ENCODE measurements at regions not wholly inside any gene's neighbourhood (a gene's known extent, or its start where the extent isn't known, plus 50 kb on each side); places are given as distances from the start of the nearest gene placed in this dataset.

GRCh38 chr14:25246751-25247150 lies 196.8 kb upstream of the STXBP6 start:
- Histone ChIP-seq H3K27ac (ENCODE audit: extremely low read length, insufficient read depth, low read length) (no peak overlapping the region), H3K36me3 (replicated peaks in 1 of 2; ENCODE audit: control insufficient read depth in 1 of 2, insufficient read depth in 2 of 2, low read length in 2 of 2) (no peaks in the 10 kb centered on the region), H3K79me2 (ENCODE audit: insufficient read depth, low read length) (no peaks in the 10 kb centered on the region), H2AFZ (ENCODE audit: low read length) (no peak overlapping the region), H3K4me1 (ENCODE audit: insufficient read depth, low read length) (no peaks in the 10 kb centered on the region), H3K9me3 (ENCODE audit: low read length) (peaks cover 8% of the 10 kb centered on the region), H3K9ac (ENCODE audit: insufficient read depth, low read depth, low read length) (no peak overlapping the region), H3K27me3 (ENCODE audit: control insufficient read depth in 1 of 2, insufficient read depth in 2 of 2, low read length in 2 of 2) (no peaks in the 10 kb centered on the region), H3K4me3 (replicated peaks in 1 of 3; ENCODE audit: insufficient read depth in 1 of 3, low read depth in 2 of 3, low read length in 3 of 3) (no peak overlapping the region), H3K4me2 (ENCODE audit: low read depth, low read length) (no peak overlapping the region), H4K20me1 (ENCODE audit: insufficient read depth, low read length) (no peaks in the 10 kb centered on the region)
- no TSS peak for BruUV-seq (replicated peaks)
- DNase-seq (ENCODE audit: low spot score) (no peak), ATAC-seq (no peak), FAIRE-seq (no peak)
- POLR2A ChIA-PET, result no interaction called here
- CTCF ChIA-PET (ENCODE audit: low intra/inter-chr PET ratio, low total read pairs), result no interaction called here
- intact Hi-C loops (cut with micrococcal nuclease; ENCODE audit: unreplicated experiment) (no loop called here), in situ Hi-C loops (cut with HindIII; ENCODE audit: extremely low pct_ligation_motif_present, low pct_unique_long_range_greater_than_20kb) (no loop called here)
- no peak for TF ChIP-seq KLF11 (CRISPR knock-in tag; IDR thresholded peaks at IDR 0.05)
- 2% methylated on average over 2 of the region's 2 CpGs for WGBS (ENCODE audit: low lambda C conversion rate)

GRCh38 chr14:25239170-25239569 lies 189.2 kb upstream of the STXBP6 start:
- CTCF ChIA-PET (ENCODE audit: low intra/inter-chr PET ratio, low total read pairs), result no interaction called here
- TF ChIP-seq KMT2B (CRISPR knock-in tag; IDR thresholded peaks at IDR 0.05), result no peak
- TF ChIP-seq ZFP36 (IDR thresholded peaks at IDR 0.05; ENCODE audit: borderline replicate concordance, low read depth, low read length, partially characterized antibody), result no peak
- no peak for TF ChIP-seq SCMH1 (CRISPR knock-in tag; IDR thresholded peaks at IDR 0.05; ENCODE audit: borderline replicate concordance)
- peak; percentile 85; the same call in 1 of the 2 replicates for TF ChIP-seq CEBPB (IDR thresholded peaks at IDR 0.05; ENCODE audit: borderline replicate concordance, low read depth, low read length)
- TF ChIP-seq KDM1A (CRISPR knock-in tag; IDR thresholded peaks at IDR 0.05), result no peak
- no peak for TF ChIP-seq ZNF329 (CRISPR knock-in tag; IDR thresholded peaks at IDR 0.05; ENCODE audit: low read depth)
- intact Hi-C loops (cut with micrococcal nuclease; ENCODE audit: unreplicated experiment), result no loop called here
- H3K9me3 ChIP-seq (ENCODE audit: low read length), result no peaks in the 10 kb centered on the region
- DNase-seq (ENCODE audit: low spot score), result no peak
- H3K27me3 ChIP-seq (ENCODE audit: control insufficient read depth in 1 of 2, insufficient read depth in 2 of 2, low read length in 2 of 2), result no peaks in the 10 kb centered on the region
- ATAC-seq, result no peak
- FAIRE-seq, result no peak
- 2% methylated on average over 1 of the region's 1 CpG for WGBS (ENCODE audit: low lambda C conversion rate)
- no TSS peak for BruUV-seq (replicated peaks)
- no peaks in the 10 kb centered on the region for H3K4me1 ChIP-seq (ENCODE audit: insufficient read depth, low read length)
- H4K20me1 ChIP-seq (ENCODE audit: insufficient read depth, low read length), result no peaks in the 10 kb centered on the region
- H3K4me2 ChIP-seq (ENCODE audit: low read depth, low read length), result no peak overlapping the region
- H2AFZ ChIP-seq (ENCODE audit: low read length), result no peak overlapping the region
- POLR2A ChIA-PET, result no interaction called here
- no peaks in the 10 kb centered on the region for H3K79me2 ChIP-seq (ENCODE audit: insufficient read depth, low read length)
- H3K27ac ChIP-seq (ENCODE audit: extremely low read length, insufficient read depth, low read length), result no peak overlapping the region
- in situ Hi-C loops (cut with HindIII; ENCODE audit: extremely low pct_ligation_motif_present, low pct_unique_long_range_greater_than_20kb), result no loop called here
- no peaks in the 10 kb centered on the region for H3K36me3 ChIP-seq (replicated peaks in 1 of 2; ENCODE audit: control insufficient read depth in 1 of 2, insufficient read depth in 2 of 2, low read length in 2 of 2)
- no peak overlapping the region for H3K9ac ChIP-seq (ENCODE audit: insufficient read depth, low read depth, low read length)
- H3K4me3 ChIP-seq (replicated peaks in 1 of 3; ENCODE audit: insufficient read depth in 1 of 3, low read depth in 2 of 3, low read length in 3 of 3), result no peak overlapping the region

Measured in HepG2 (cell line).